ENCODE measurements at regions not wholly inside any gene's neighbourhood (a gene's known extent, or its start where the extent isn't known, plus 50 kb on each side); places are given as distances from the start of the nearest gene placed in this dataset.
"Not testable (repeated sequence)": the region's sequence is repeated elsewhere in the genome, so short reads cannot be mapped to it uniquely, and the experiment has no call there.

GRCh38 chr2:110264804-110265203, 52.5 kb upstream of the MTLN start:
- TF ChIP-seq CTCF (conservative IDR thresholded peaks at IDR 0.05; ENCODE audit: low read length); EZH2phosphoT487 (IDR thresholded peaks at IDR 0.05; ENCODE audit: borderline replicate concordance, low read depth, low read length): not testable (repeated sequence)

All from OCI-LY7 (cell line).